AG04450 (cell line): ENCODE measurements at regions not wholly inside any gene's neighbourhood (a gene's known extent, or its start where the extent isn't known, plus 50 kb on each side); places are given as distances from the start of the nearest gene placed in this dataset.

Experiments
- CTCF ChIA-PET: fragments of 300-600, 350-600 bp; formaldehyde crosslinking; extraction: SDS; loops from one replicate; lab custom pipeline; 2022; ENCODE audit warnings: antibody characterized with exemption, inconsistent platforms; lab: Charles Lee
- POLR2A ChIA-PET: fragments of 350-600 bp; formaldehyde crosslinking; extraction: SDS; loops from one replicate; lab custom pipeline; 2021; ENCODE audit warnings: antibody characterized with exemption, inconsistent platforms; lab: Yijun Ruan, JAX
- DNase-seq: peaks from one replicate; pipeline ENCODE4 v3.0.0-alpha.2; 2011; ENCODE audit warnings: low read depth, low spot score
- H3K27ac ChIP-seq: one replicate; pipeline ENCODE4 v1.5.1; 2012; ENCODE audit warnings: low read depth, low read length, control low read depth
- H3K27me3 ChIP-seq: one replicate; pipeline ENCODE4 v1.6.0; 2012; ENCODE audit warnings: low read length; ENCODE audit not compliant: control insufficient read depth, insufficient read depth
- H3K4me3 ChIP-seq: 2 replicates; pipeline ENCODE4 v1.5.1; 2011; ENCODE audit warnings: mild to moderate bottlenecking, low read depth, low read length, control low read depth
- H3K9me3 ChIP-seq: 2 replicates; pipeline ENCODE4 v1.5.1; 2012; ENCODE audit warnings: low read length; ENCODE audit not compliant: control insufficient read depth, insufficient read depth
- CTCF ChIP-seq: IDR thresholded peaks from 2 replicates; pipeline ENCODE4 v1.5.1; 2011; ENCODE audit warnings: low read depth, low read length, control low read depth, inconsistent platforms

- DNase-seq: no peak
- Histone ChIP-seq H3K4me3 (no peak overlapping the region), H3K27me3 (no peaks in the 10 kb centered on the region), H3K27ac (no peak overlapping the region), H3K9me3 (no peaks in the 10 kb centered on the region; the same call in 1 of the 2 replicates)
- no peak for TF ChIP-seq CTCF
- ChIA-PET CTCF (interaction anchor here (1.2 to 2.1 kb wide), 3 partner anchors 26 to 92 kb away, joined by 3 to 6 read pairs (median 4); no protein-coding TSS in a partner anchor), POLR2A (interaction anchor here (0.5 to 1.7 kb wide), 3 partner anchors 9 to 179 kb away, joined by 3 to 8 read pairs (median 3); no protein-coding TSS in a partner anchor)
These were observed 89.3 kb upstream of the GSE1 start for GRCh38 chr16:85523602-85524364.

DNA sequence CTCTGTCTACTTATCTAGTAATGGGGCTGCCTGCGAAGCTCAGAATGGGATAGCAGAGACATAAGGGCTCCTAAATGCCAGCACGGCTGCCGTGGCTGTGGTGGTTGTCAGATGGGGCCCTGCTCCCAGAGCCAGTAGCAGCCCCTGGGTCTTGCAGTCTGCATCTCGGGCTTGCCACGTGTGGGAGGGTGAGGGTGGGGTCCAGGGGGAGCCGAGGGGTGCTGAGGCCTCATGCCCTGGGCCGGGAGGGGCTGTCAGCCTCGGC is 88.8 kb upstream of the GSE1 start:
- POLR2A ChIA-PET: interaction anchor here (0.5 to 1.7 kb wide), 2 partner anchors 9 to 179 kb away, joined by 3 to 8 read pairs; no protein-coding TSS in a partner anchor
- no peaks in the 10 kb centered on the region for H3K27me3 ChIP-seq
- DNase-seq: no peak
- CTCF ChIA-PET: interaction anchor here (1.2 to 2.1 kb wide), 3 partner anchors 26 to 92 kb away, joined by 3 to 6 read pairs (median 4); no protein-coding TSS in a partner anchor
- H3K4me3 ChIP-seq: no peak overlapping the region
- H3K9me3 ChIP-seq: no peaks in the 10 kb centered on the region; the same call in 1 of the 2 replicates
- H3K27ac ChIP-seq: peak overlapping the region; percentile 21
- TF ChIP-seq CTCF: no peak

- no peak for DNase-seq
- CTCF ChIA-PET: interaction anchor here (0.6 to 1.3 kb wide), 3 partner anchors 24 to 33 kb away, joined by 3 to 6 read pairs (median 4); no protein-coding TSS in a partner anchor
These were observed 88.3 kb upstream of the GSE1 start for GRCh38 chr16:85524630-85525419.

GRCh38 chr16:85525420-85526184 is 87.5 kb upstream of the GSE1 start:
- Histone ChIP-seq H3K27me3 (no peaks in the 10 kb centered on the region), H3K4me3 (no peak overlapping the region), H3K27ac (peak overlapping the region; percentile 52), H3K9me3 (no peaks in the 10 kb centered on the region; the same call in 1 of the 2 replicates)
- no peak for DNase-seq
- TF ChIP-seq CTCF: no peak
- CTCF ChIA-PET: interaction anchor here (0.6 kb wide), 1 partner anchor 25 kb away, joined by 6 read pairs; no protein-coding TSS in a partner anchor
- POLR2A ChIA-PET: interaction anchor here (0.6 kb wide), 1 partner anchor 9 kb away, joined by 7 read pairs; no protein-coding TSS in a partner anchor

More at GRCh38 chr16:85524630-85525419, 88.3 kb upstream of the GSE1 start:
- H3K9me3 ChIP-seq: no peaks in the 10 kb centered on the region; the same call in 1 of the 2 replicates
- peak overlapping the region; percentile 52 for H3K27ac ChIP-seq
- POLR2A ChIA-PET: interaction anchor here (0.5 to 0.6 kb wide), 2 partner anchors 8 to 178 kb away, joined by 3 to 7 read pairs; no protein-coding TSS in a partner anchor
- no peaks in the 10 kb centered on the region for H3K27me3 ChIP-seq
- TF ChIP-seq CTCF: no peak
- H3K4me3 ChIP-seq: no peak overlapping the region
